Left lung (tissue), 4 donors: ENCODE measurements at regions not wholly inside any gene's neighbourhood (a gene's known extent, or its start where the extent isn't known, plus 50 kb on each side); places are given as distances from the start of the nearest gene placed in this dataset.

Source experiments
- ATAC-seq: fragments of 200-7000 bp; cut with Tn5 transposase; one replicate; pipeline ENCODE4 v1.9.1; 2020; ENCODE audit warnings: moderate library complexity
- DNase-seq, 4 donors: peaks; one replicate each; pipeline ENCODE4 v3.0.0-alpha.2; 2013 to 2020
- H3K27ac ChIP-seq, 2 donors: fragments of 200-600 bp; sonication (generic) in 1 of 2; one replicate each; pipeline versions ENCODE4 v1.5.0 to v1.8.0; 2020 to 2021
- H3K27me3 ChIP-seq, 2 donors: fragments of 200-600 bp; sonication (generic) in 1 of 2; one replicate each; pipeline versions ENCODE4 v1.5.0 to v1.8.0; 2020 to 2021
- H3K36me3 ChIP-seq, 2 donors: fragments of 200-600 bp; sonication (generic) in 1 of 2; one replicate each; pipeline versions ENCODE4 v1.5.0 to v1.8.0; 2020 to 2021
- H3K4me1 ChIP-seq, 2 donors: fragments of 200-600 bp; one replicate each; pipeline ENCODE4 v1.8.0; 2021
- H3K4me3 ChIP-seq, 2 donors: fragments of 200-600 bp; sonication (generic) in 1 of 2; one replicate each; pipeline versions ENCODE4 v1.5.0 to v1.8.0; 2020 to 2021; ENCODE audit warnings: mild to moderate bottlenecking in 1 of 2
- H3K9me3 ChIP-seq, 2 donors: fragments of 200-600 bp; sonication (generic) in 1 of 2; one replicate each; pipeline versions ENCODE4 v1.5.0 to v1.8.0; 2020 to 2021
- CTCF ChIP-seq, 2 donors: fragments of 200-600 bp; sonication (generic) in 1 of 2; IDR thresholded peaks; one replicate each; pipeline versions ENCODE4 v1.5.0 to v1.8.0; 2021; ENCODE audit warnings: antibody characterized with exemption in 2 of 2
- intact Hi-C, 2 donors: fragments of 100-400 bp; cut with DNase I; formaldehyde crosslinking; loops; one replicate each; pipeline versions ENCODE4 v1.11.2 to v1.14.2; 2022
- donor health status: DM: no; HTN: yes; CAD: no.
- donor health status: DM: no; HTN: no; CAD: no.

GRCh38 chr12:87021400-87021799 is 765.2 kb upstream of the MGAT4C start:
- Histone ChIP-seq H3K4me1 (no peaks in the 10 kb centered on the region), H3K27ac (no peak overlapping the region), H3K4me3 (no peak overlapping the region), H3K9me3 (peaks cover 0 to 7% of the 10 kb centered on the region in 2 donors), H3K36me3 (no peaks in the 10 kb centered on the region), H3K27me3 (no peaks in the 10 kb centered on the region)
- no peak for DNase-seq
- no peak for TF ChIP-seq CTCF (IDR thresholded peaks at IDR 0.05)
- intact Hi-C loops: no loop called here
- ATAC-seq: no peak

- Histone ChIP-seq H3K36me3 (no peaks in the 10 kb centered on the region), H3K4me3 (no peak overlapping the region), H3K27me3 (no peaks in the 10 kb centered on the region), H3K4me1 (no peaks in the 10 kb centered on the region), H3K9me3 (peaks cover 0 to 9% of the 10 kb centered on the region in 2 donors), H3K27ac (no peak overlapping the region)
- no peak for TF ChIP-seq CTCF (IDR thresholded peaks at IDR 0.05)
- intact Hi-C loops: no loop called here
- ATAC-seq (no peak), DNase-seq (no peak)
These were observed 763.9 kb upstream of the MGAT4C start for GRCh38 chr12:87020071-87020470.

- Histone ChIP-seq H3K4me1 (no peaks in the 10 kb centered on the region), H3K27me3 (no peaks in the 10 kb centered on the region), H3K36me3 (no peaks in the 10 kb centered on the region), H3K9me3 (peaks cover 0 to 9% of the 10 kb centered on the region in 2 donors), H3K4me3 (no peak overlapping the region), H3K27ac (no peak overlapping the region)
- TF ChIP-seq CTCF (IDR thresholded peaks at IDR 0.05): no peak
- no peak for ATAC-seq
- DNase-seq: no peak
- intact Hi-C loops: no loop called here
These were observed 759.2 kb upstream of the MGAT4C start for GRCh38 chr12:87015352-87015751.

GRCh38 chr12:87008785-87009384 is 752.7 kb upstream of the MGAT4C start:
- no peaks in the 10 kb centered on the region for H3K4me1 ChIP-seq
- intact Hi-C loops: no loop called here
- no peak for ATAC-seq
- no peaks in the 10 kb centered on the region for H3K9me3 ChIP-seq
- H3K4me3 ChIP-seq: no peak overlapping the region
- no peak for TF ChIP-seq CTCF (IDR thresholded peaks at IDR 0.05)
- H3K27ac ChIP-seq: no peak overlapping the region
- H3K27me3 ChIP-seq: no peaks in the 10 kb centered on the region
- H3K36me3 ChIP-seq: no peaks in the 10 kb centered on the region
- no peak for DNase-seq

- intact Hi-C loops: no loop called here
- H3K27me3 ChIP-seq: no peaks in the 10 kb centered on the region
- no peak for TF ChIP-seq CTCF (IDR thresholded peaks at IDR 0.05)
- H3K4me1 ChIP-seq: no peaks in the 10 kb centered on the region
- no peak overlapping the region for H3K4me3 ChIP-seq
- H3K9me3 ChIP-seq: peaks cover 0 to 16% of the 10 kb centered on the region in 2 donors
- DNase-seq (no peak), ATAC-seq (no peak)
- no peaks in the 10 kb centered on the region for H3K36me3 ChIP-seq
- H3K27ac ChIP-seq: no peak overlapping the region
These were observed 744.9 kb upstream of the MGAT4C start for GRCh38 chr12:87001102-87001501.
